ENCODE measurements at regions not wholly inside any gene's neighbourhood (a gene's known extent, or its start where the extent isn't known, plus 50 kb on each side); places are given as distances from the start of the nearest gene placed in this dataset.

DNA sequence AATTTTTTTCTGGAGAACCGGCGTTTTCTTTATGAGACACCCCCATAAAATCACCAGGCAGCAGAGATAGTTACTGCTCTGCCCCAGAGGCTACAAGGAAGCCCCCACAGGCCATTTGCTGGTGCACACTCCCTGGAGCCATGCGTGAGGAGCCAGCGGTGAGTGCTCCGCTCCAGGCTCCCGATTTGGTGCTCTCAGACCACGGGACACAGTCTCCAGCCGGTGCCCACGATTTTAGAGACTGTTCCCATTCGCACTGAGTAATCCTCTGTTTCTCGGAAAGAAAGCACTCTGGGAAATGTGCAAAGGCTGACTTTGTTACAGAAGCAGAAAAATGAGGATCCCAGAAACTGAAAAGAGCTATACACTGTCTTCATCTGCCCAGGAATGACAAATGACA lies 104.9 kb downstream of the RNASET2 start:
- Histone ChIP-seq H3K79me2 (ENCODE audit: insufficient read depth, low read length) (no peaks in the 10 kb centered on the region), H3K36me3 (ENCODE audit: insufficient read depth, low read length) (no peaks in the 10 kb centered on the region), H3K4me2 (ENCODE audit: low read length) (no peak overlapping the region), H3K9ac (ENCODE audit: low read length) (no peak overlapping the region), H3K27me3 (ENCODE audit: insufficient read depth, low read length) (no peaks in the 10 kb centered on the region), H3K9me3 (ENCODE audit: low read length) (no peaks in the 10 kb centered on the region), H4K20me1 (ENCODE audit: insufficient read depth, low read length) (no peaks in the 10 kb centered on the region), H3F3A (ENCODE audit: insufficient read depth, low read length) (no peaks in the 10 kb centered on the region), H2AFZ (ENCODE audit: low read length) (no peak overlapping the region), H3K27ac (ENCODE audit: low read depth, low read length, poor library complexity, severe bottlenecking) (no peak overlapping the region), H3K4me3 (ENCODE audit: low read depth, low read length, poor library complexity, severe bottlenecking) (no peak overlapping the region), H3K9me2 (ENCODE audit: low read depth, low read length) (no peaks in the 10 kb centered on the region), H3K4me1 (ENCODE audit: insufficient read depth, low read length, severe bottlenecking) (no peaks in the 10 kb centered on the region)
- no peak for TF ChIP-seq EZH2 (IDR thresholded peaks at IDR 0.05; ENCODE audit: borderline replicate concordance, low read length)
- no peak for TF ChIP-seq CTCF (IDR thresholded peaks at IDR 0.05; ENCODE audit: low read length)

- no peak overlapping the region for H3K4me2 ChIP-seq (ENCODE audit: low read length)
- H3K9me2 ChIP-seq (ENCODE audit: low read depth, low read length), result no peaks in the 10 kb centered on the region
- H4K20me1 ChIP-seq (ENCODE audit: insufficient read depth, low read length), result no peaks in the 10 kb centered on the region
- no peak overlapping the region for H3K27ac ChIP-seq (ENCODE audit: low read depth, low read length, poor library complexity, severe bottlenecking)
- H3K4me1 ChIP-seq (ENCODE audit: insufficient read depth, low read length, severe bottlenecking), result no peaks in the 10 kb centered on the region
- H2AFZ ChIP-seq (ENCODE audit: low read length), result no peak overlapping the region
- H3K27me3 ChIP-seq (ENCODE audit: insufficient read depth, low read length), result no peaks in the 10 kb centered on the region
- no peaks in the 10 kb centered on the region for H3K36me3 ChIP-seq (ENCODE audit: insufficient read depth, low read length)
- no peaks in the 10 kb centered on the region for H3K9me3 ChIP-seq (ENCODE audit: low read length)
- H3K79me2 ChIP-seq (ENCODE audit: insufficient read depth, low read length), result no peaks in the 10 kb centered on the region
- no peak overlapping the region for H3K4me3 ChIP-seq (ENCODE audit: low read depth, low read length, poor library complexity, severe bottlenecking)
- TF ChIP-seq EZH2 (IDR thresholded peaks at IDR 0.05; ENCODE audit: borderline replicate concordance, low read length) (no peak), CTCF (IDR thresholded peaks at IDR 0.05; ENCODE audit: low read length) (no peak)
- no peaks in the 10 kb centered on the region for H3F3A ChIP-seq (ENCODE audit: insufficient read depth, low read length)
- H3K9ac ChIP-seq (ENCODE audit: low read length), result no peak overlapping the region
These were observed 105.7 kb downstream of the RNASET2 start for GRCh38 chr6:166850677-166851076.

GRCh38 chr6:166849749-166850183 lies 106.6 kb downstream of the RNASET2 start:
- Histone ChIP-seq H3K9me3 (ENCODE audit: low read length) (no peaks in the 10 kb centered on the region), H3F3A (ENCODE audit: insufficient read depth, low read length) (no peaks in the 10 kb centered on the region), H3K27me3 (ENCODE audit: insufficient read depth, low read length) (no peaks in the 10 kb centered on the region), H3K4me1 (ENCODE audit: insufficient read depth, low read length, severe bottlenecking) (no peaks in the 10 kb centered on the region), H3K4me2 (ENCODE audit: low read length) (no peak overlapping the region), H3K9me2 (ENCODE audit: low read depth, low read length) (no peaks in the 10 kb centered on the region), H3K4me3 (ENCODE audit: low read depth, low read length, poor library complexity, severe bottlenecking) (no peak overlapping the region), H3K27ac (ENCODE audit: low read depth, low read length, poor library complexity, severe bottlenecking) (no peak overlapping the region), H3K79me2 (ENCODE audit: insufficient read depth, low read length) (no peaks in the 10 kb centered on the region), H3K36me3 (ENCODE audit: insufficient read depth, low read length) (no peaks in the 10 kb centered on the region), H2AFZ (ENCODE audit: low read length) (no peak overlapping the region), H4K20me1 (ENCODE audit: insufficient read depth, low read length) (no peaks in the 10 kb centered on the region), H3K9ac (ENCODE audit: low read length) (no peak overlapping the region)
- TF ChIP-seq EZH2 (IDR thresholded peaks at IDR 0.05; ENCODE audit: borderline replicate concordance, low read length) (no peak), CTCF (IDR thresholded peaks at IDR 0.05; ENCODE audit: low read length) (no peak)

Data from OCI-LY1 (cell line).